ENCODE measurements at regions not wholly inside any gene's neighbourhood (a gene's known extent, or its start where the extent isn't known, plus 50 kb on each side); places are given as distances from the start of the nearest gene placed in this dataset.

- TF ChIP-seq POLR2A (IDR thresholded peaks at IDR 0.05) (no peak), CTCF (IDR thresholded peaks at IDR 0.05) (no peak), POLR2AphosphoS5 (IDR thresholded peaks at IDR 0.05) (no peak)
Measured at GRCh38 chr5:26278078-26278477, 760.3 kb downstream of the CDH9 start.
